Fibroblast of peridontal ligament (primary cell): ENCODE measurements at regions not wholly inside any gene's neighbourhood (a gene's known extent, or its start where the extent isn't known, plus 50 kb on each side); places are given as distances from the start of the nearest gene placed in this dataset.

Source experiments
- DNase-seq: peaks from one replicate; pipeline ENCODE4 v3.0.0-alpha.2; 2010; ENCODE audit errors: extremely low read depth

GRCh38 chr20:23205611-23206041 lies 119.5 kb upstream of the CD93 start:
- peak; percentile 21 for DNase-seq

GRCh38 chr20:23205211-23205610 lies 119.1 kb upstream of the CD93 start:
- no peak for DNase-seq

GRCh38 chr20:23203951-23204730 lies 118.0 kb upstream of the CD93 start:
- DNase-seq, result no peak

- no peak for DNase-seq
Measured at GRCh38 chr20:23203310-23203709, 117.2 kb upstream of the CD93 start.

GRCh38 chr20:23201658-23202057 lies 115.5 kb upstream of the CD93 start:
- no peak for DNase-seq

GRCh38 chr20:23200914-23201313 lies 114.8 kb upstream of the CD93 start:
- no peak for DNase-seq

GRCh38 chr20:23200413-23200812 lies 114.3 kb upstream of the CD93 start:
- no peak for DNase-seq

GRCh38 chr20:23199356-23199755 lies 113.2 kb upstream of the CD93 start:
- DNase-seq, result no peak

- DNase-seq, result no peak
Measured at GRCh38 chr20:23198815-23199214, 112.7 kb upstream of the CD93 start.

GRCh38 chr20:23197836-23198235 lies 111.7 kb upstream of the CD93 start:
- DNase-seq, result peak; percentile 27

- no peak for DNase-seq
Measured at GRCh38 chr20:23195636-23196035, 109.5 kb upstream of the CD93 start.

GRCh38 chr20:23193801-23194384 lies 107.8 kb upstream of the CD93 start:
- no peak for DNase-seq

GRCh38 chr20:23192469-23192868 lies 106.3 kb upstream of the CD93 start:
- DNase-seq, result no peak

GRCh38 chr20:23190557-23190956 lies 104.4 kb upstream of the CD93 start:
- no peak for DNase-seq

GRCh38 chr20:23189854-23190253 lies 103.7 kb upstream of the CD93 start:
- DNase-seq, result no peak

- no peak for DNase-seq
Measured at GRCh38 chr20:23189341-23189740, 103.2 kb upstream of the CD93 start.

GRCh38 chr20:23188377-23189169 lies 102.4 kb upstream of the CD93 start:
- DNase-seq, result no peak

GRCh38 chr20:23187751-23188150 lies 101.6 kb upstream of the CD93 start:
- DNase-seq, result no peak

GRCh38 chr20:23186808-23187207 lies 100.7 kb upstream of the CD93 start:
- no peak for DNase-seq

GRCh38 chr20:23180451-23180921 lies 94.4 kb upstream of the CD93 start:
- no peak for DNase-seq

- no peak for DNase-seq
Measured at GRCh38 chr20:23179766-23180403, 93.8 kb upstream of the CD93 start.

- no peak for DNase-seq
Measured at GRCh38 chr20:23178806-23179205, 92.7 kb upstream of the CD93 start.
